Mesodermal cell (in vitro differentiated cells): ENCODE measurements at regions not wholly inside any gene's neighbourhood (a gene's known extent, or its start where the extent isn't known, plus 50 kb on each side); places are given as distances from the start of the nearest gene placed in this dataset.
A peak's percentile ranks its signal among the peaks of the same experiment; 100 is the strongest.

Experiments
- H3K27ac ChIP-seq: 2 replicates; pipeline ENCODE4 v1.7.0; 2013; ENCODE audit warnings: mild to moderate bottlenecking, low read depth, low read length, moderate library complexity; ENCODE audit not compliant: severe bottlenecking
- H3K36me3 ChIP-seq: 2 replicates; pipeline ENCODE4 v1.7.1; 2013; ENCODE audit warnings: mild to moderate bottlenecking, low read length, moderate library complexity; ENCODE audit not compliant: control insufficient read depth, insufficient read depth
- H3K4me1 ChIP-seq: one replicate; pipeline ENCODE4 v1.7.1; 2013; ENCODE audit warnings: mild to moderate bottlenecking, low read length; ENCODE audit not compliant: insufficient read depth, control insufficient read depth, poor library complexity, severe bottlenecking
- H3K4me3 ChIP-seq: 2 replicates; pipeline ENCODE4 v1.7.0; 2013; ENCODE audit warnings: low read length, control low read depth, mild to moderate bottlenecking; ENCODE audit not compliant: insufficient read depth, poor library complexity, severe bottlenecking; ENCODE audit errors: extremely low read depth
- H3K9me3 ChIP-seq: 2 replicates; pipeline ENCODE4 v1.7.1; 2013; ENCODE audit warnings: mild to moderate bottlenecking, low read length, moderate library complexity; ENCODE audit not compliant: control insufficient read depth
- WGBS, 2 experiments: methylation state at CpG; one replicate each; pipeline ENCODE4 v1.1.5; 2013; ENCODE audit warnings: missing lambda C conversion rate in 2 of 2; ENCODE audit not compliant: insufficient coverage in 2 of 2; 5-methylcytosine and 5-hydroxymethylcytosine counted together

- H3K4me1 ChIP-seq, result peaks cover 10% of the 10 kb centered on the region
- H3K9me3 ChIP-seq, result no peaks in the 10 kb centered on the region
- no peaks in the 10 kb centered on the region for H3K36me3 ChIP-seq
- no peak overlapping the region for H3K4me3 ChIP-seq
- H3K27ac ChIP-seq, result no peak overlapping the region
Observed at GRCh38 chr4:156501962-156502361, 469.6 kb downstream of the PDGFC start.

- Histone ChIP-seq H3K4me3 (no peak overlapping the region), H3K4me1 (peaks cover 5% of the 10 kb centered on the region), H3K27ac (no peak overlapping the region), H3K9me3 (no peaks in the 10 kb centered on the region), H3K36me3 (no peaks in the 10 kb centered on the region)
- no CpG with 5 or more reads among the region's 2 CpGs for WGBS, 2 experiments
Observed at GRCh38 chr4:156499684-156500083, 471.9 kb downstream of the PDGFC start.

DNA sequence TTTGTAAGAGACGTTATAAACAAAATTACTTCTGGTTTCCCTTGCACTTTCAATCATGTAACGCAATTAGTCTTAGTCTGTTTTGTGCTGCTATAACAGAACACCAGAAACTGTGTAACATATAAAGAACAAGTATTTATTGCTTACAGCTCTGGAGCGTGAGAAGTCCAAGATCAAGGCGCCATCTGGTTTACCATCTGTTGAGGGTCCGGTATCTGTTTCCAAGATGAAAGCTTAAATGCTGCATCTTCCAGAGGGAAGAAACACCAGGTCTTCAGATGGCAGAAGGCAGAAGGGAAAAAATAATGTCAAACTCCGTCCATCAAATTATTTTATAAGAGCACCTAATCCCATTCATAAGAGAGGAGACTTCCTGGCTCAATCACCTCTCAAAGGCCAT is 474.1 kb downstream of the PDGFC start:
- no peaks in the 10 kb centered on the region for H3K36me3 ChIP-seq
- H3K9me3 ChIP-seq, result no peaks in the 10 kb centered on the region
- peaks cover 12% of the 10 kb centered on the region for H3K4me1 ChIP-seq
- 91 to 93% methylated on average over 3 of the region's 6 CpGs for WGBS, 2 experiments
- no peak overlapping the region for H3K4me3 ChIP-seq
- no peak overlapping the region for H3K27ac ChIP-seq

GRCh38 chr4:156496797-156497196 is 474.8 kb downstream of the PDGFC start:
- Histone ChIP-seq H3K4me3 (no peak overlapping the region), H3K4me1 (peaks cover 12% of the 10 kb centered on the region), H3K27ac (no peak overlapping the region), H3K9me3 (no peaks in the 10 kb centered on the region), H3K36me3 (no peaks in the 10 kb centered on the region)
- WGBS, 2 experiments, result 79 to 81% methylated on average over 2 of the region's 3 CpGs

- H3K4me1 ChIP-seq, result peaks cover 12% of the 10 kb centered on the region
- 63 to 80% methylated on average over 1 of the region's 1 CpG for WGBS, 2 experiments
- H3K36me3 ChIP-seq, result no peaks in the 10 kb centered on the region
- no peak overlapping the region for H3K4me3 ChIP-seq
- no peak overlapping the region for H3K27ac ChIP-seq
- H3K9me3 ChIP-seq, result no peaks in the 10 kb centered on the region
Observed at GRCh38 chr4:156495836-156496235, 475.8 kb downstream of the PDGFC start.

- H3K27ac ChIP-seq, result no peak overlapping the region
- H3K36me3 ChIP-seq, result no peaks in the 10 kb centered on the region
- H3K9me3 ChIP-seq, result no peaks in the 10 kb centered on the region
- no peak overlapping the region for H3K4me3 ChIP-seq
- peaks cover 12% of the 10 kb centered on the region for H3K4me1 ChIP-seq
Observed at GRCh38 chr4:156495091-156495490, 476.5 kb downstream of the PDGFC start.

- H3K4me3 ChIP-seq, result no peak overlapping the region
- no peaks in the 10 kb centered on the region for H3K9me3 ChIP-seq
- 44 to 66% methylated on average over 2 of the region's 3 CpGs for WGBS, 2 experiments
- H3K4me1 ChIP-seq, result peaks cover 12% of the 10 kb centered on the region
- H3K36me3 ChIP-seq, result no peaks in the 10 kb centered on the region
- H3K27ac ChIP-seq, result no peak overlapping the region
Observed at GRCh38 chr4:156493858-156494257, 477.7 kb downstream of the PDGFC start.

DNA sequence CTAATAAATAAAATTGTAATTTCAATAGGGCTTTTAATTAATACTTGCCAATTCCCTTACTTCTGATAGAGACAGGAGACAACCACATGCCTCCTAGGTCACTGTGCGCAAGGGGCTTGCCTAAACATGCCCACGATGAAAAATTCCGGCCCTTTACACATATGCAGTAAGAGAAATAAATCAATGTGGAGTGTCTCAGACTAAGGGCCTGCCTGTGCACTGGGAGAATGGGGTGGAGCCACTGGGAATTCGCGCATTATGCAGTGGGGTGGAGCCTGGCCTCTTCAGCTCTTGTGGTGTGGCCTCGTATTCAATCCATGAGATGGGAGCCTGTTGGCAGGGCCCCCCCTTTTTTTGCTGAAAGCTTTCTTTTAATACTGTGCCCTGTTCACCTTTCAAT is 484.5 kb downstream of the PDGFC start:
- H3K36me3 ChIP-seq, result no peaks in the 10 kb centered on the region
- H3K4me1 ChIP-seq, result no peaks in the 10 kb centered on the region
- no peak overlapping the region for H3K27ac ChIP-seq
- WGBS, 2 experiments, result 94 to 100% methylated on average over 4 to 6 of the region's 6 CpGs
- no peak overlapping the region for H3K4me3 ChIP-seq
- H3K9me3 ChIP-seq, result peaks cover 3% of the 10 kb centered on the region

DNA sequence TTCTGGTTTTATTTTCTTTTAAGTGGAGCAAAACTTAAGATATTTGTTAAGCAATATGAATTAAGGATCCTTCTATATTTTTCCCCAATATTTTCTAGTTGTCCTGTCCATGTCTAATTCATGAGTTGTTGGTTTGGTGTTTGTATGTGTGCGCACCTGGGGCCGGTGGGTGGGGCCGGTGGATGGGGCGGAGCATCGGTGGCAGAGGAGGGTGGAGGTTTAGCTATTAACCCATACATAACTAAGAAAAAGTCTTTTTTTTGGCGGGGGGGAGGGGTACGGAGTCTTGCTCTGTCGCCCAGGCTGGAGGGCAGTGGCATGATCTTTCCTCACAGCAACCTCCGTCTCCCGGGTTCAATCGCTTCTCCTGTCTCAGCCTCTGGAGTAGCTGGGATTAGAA is 489.8 kb downstream of the PDGFC start:
- Histone ChIP-seq H3K9me3 (no peaks in the 10 kb centered on the region), H3K27ac (no peak overlapping the region), H3K36me3 (no peaks in the 10 kb centered on the region), H3K4me1 (no peaks in the 10 kb centered on the region), H3K4me3 (no peak overlapping the region)
- 95 to 97% methylated on average over 6 of the region's 11 CpGs for WGBS, 2 experiments

DNA sequence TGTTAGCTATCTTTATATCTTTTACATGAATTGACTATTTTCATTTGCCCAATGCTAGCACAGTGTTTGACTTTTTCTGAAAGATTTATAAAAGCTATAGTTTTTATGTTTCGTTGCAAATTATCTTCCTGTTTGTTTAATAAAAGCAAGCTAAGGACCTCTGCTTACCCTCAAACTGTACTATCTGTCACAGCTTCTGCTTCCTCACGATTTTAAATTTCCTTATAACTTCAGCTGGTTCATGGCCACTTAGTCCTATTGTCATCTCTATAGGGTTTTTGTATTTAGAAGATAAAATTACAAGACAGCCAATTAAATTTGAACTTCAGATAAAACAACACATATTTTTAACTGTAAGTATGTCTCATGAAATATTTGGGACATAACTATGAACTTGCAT is 494.0 kb downstream of the PDGFC start:
- Histone ChIP-seq H3K9me3 (no peaks in the 10 kb centered on the region), H3K4me3 (no peak overlapping the region), H3K36me3 (no peaks in the 10 kb centered on the region), H3K27ac (no peak overlapping the region), H3K4me1 (peaks cover 5% of the 10 kb centered on the region)
- no CpG with 5 or more reads among the region's 2 CpGs for WGBS, 2 experiments

GRCh38 chr4:156476359-156476758 is 495.2 kb downstream of the PDGFC start:
- H3K27ac ChIP-seq, result peak overlapping the region; percentile 64

DNA sequence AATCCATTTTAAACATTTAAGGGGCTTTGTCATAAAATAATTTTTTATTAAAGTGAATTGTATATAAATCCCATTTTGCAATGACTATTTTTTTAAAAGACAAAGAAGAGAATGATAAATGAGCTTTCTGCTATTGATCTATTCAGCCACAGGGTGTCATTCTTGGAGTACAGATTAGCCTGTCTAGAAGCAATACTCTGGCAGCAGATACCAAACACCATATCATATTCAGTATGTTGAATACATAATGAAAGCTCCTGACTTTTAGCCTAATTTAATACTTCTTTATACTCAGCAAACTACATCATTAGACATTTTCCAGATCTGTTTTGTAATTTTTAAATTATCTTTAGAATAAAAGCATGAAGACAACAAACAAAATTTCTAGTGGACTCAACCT is 496.3 kb downstream of the PDGFC start:
- Histone ChIP-seq H3K4me1 (peaks cover 5% of the 10 kb centered on the region), H3K27ac (no peak overlapping the region), H3K9me3 (no peaks in the 10 kb centered on the region), H3K36me3 (no peaks in the 10 kb centered on the region), H3K4me3 (no peak overlapping the region)

More at GRCh38 chr4:156476359-156476758, 495.2 kb downstream of the PDGFC start:
- Histone ChIP-seq H3K36me3 (no peaks in the 10 kb centered on the region), H3K9me3 (no peaks in the 10 kb centered on the region), H3K4me3 (no peak overlapping the region), H3K4me1 (peaks cover 5% of the 10 kb centered on the region)
- WGBS, 2 experiments, result 61% methylated on average over 2 of the region's 2 CpGs; no CpG with 5 or more reads in 1 of the 2 experiments
